Mammary epithelial cell (primary cell): ENCODE measurements at regions not wholly inside any gene's neighbourhood (a gene's known extent, or its start where the extent isn't known, plus 50 kb on each side); places are given as distances from the start of the nearest gene placed in this dataset.

ENCODE experiments used
- CTCF ChIP-seq, 2 donors: IDR thresholded peaks in 1 of 2; conservative IDR thresholded peaks in 1 of 2; 2 replicates each; pipeline ENCODE4 v1.5.1; 2011 to 2012; ENCODE audit warnings: inconsistent platforms in 2 of 2, low read length in 2 of 2, mild to moderate bottlenecking in 2 of 2, control low read depth in 1 of 2, low read depth in 1 of 2; ENCODE audit not compliant: insufficient read depth in 1 of 2; ENCODE audit errors: extremely low read depth in 1 of 2
- EZH2 ChIP-seq: IDR thresholded peaks from 2 replicates; pipeline ENCODE4 v1.6.1; 2012; ENCODE audit warnings: low read length, inconsistent platforms, borderline replicate concordance

- TF ChIP-seq CTCF (conservative IDR thresholded peaks at IDR 0.05 in 1 of 2, IDR thresholded peaks at IDR 0.05 in 1 of 2; ENCODE audit: extremely low read depth in 1 of 2, insufficient read depth in 1 of 2, low read depth in 1 of 2, low read length in 2 of 2) (no peak), EZH2 (no peak)
Measured at GRCh38 chr1:36533897-36534296, 51.2 kb upstream of the CSF3R start.
